NCI-H146 (cell line): ENCODE measurements at regions not wholly inside any gene's neighbourhood (a gene's known extent, or its start where the extent isn't known, plus 50 kb on each side); places are given as distances from the start of the nearest gene placed in this dataset.

ENCODE experiments used
- DNase-seq: peaks from one replicate; lab custom pipeline; 2025; lab: John Stamatoyannopoulos, UW

- DNase-seq: no peak
Measured at GRCh38 chr19:13606156-13606555, 99.9 kb upstream of the CACNA1A start.

GRCh38 chr19:13604902-13605586, 98.8 kb upstream of the CACNA1A start:
- no peak for DNase-seq

GRCh38 chr19:13600802-13601201, 94.5 kb upstream of the CACNA1A start:
- no peak for DNase-seq

- no peak for DNase-seq
Measured at GRCh38 chr19:13600091-13600490, 93.8 kb upstream of the CACNA1A start.

- DNase-seq: no peak
Measured at GRCh38 chr19:13599681-13600080, 93.4 kb upstream of the CACNA1A start.

GRCh38 chr19:13598098-13598497, 91.8 kb upstream of the CACNA1A start:
- no peak for DNase-seq

- peak; percentile 83 for DNase-seq
Measured at GRCh38 chr19:13597640-13598039, 91.4 kb upstream of the CACNA1A start.

GRCh38 chr19:13588957-13589833, 82.9 kb upstream of the CACNA1A start:
- DNase-seq: peak; percentile 29

- DNase-seq: no peak
Measured at GRCh38 chr19:13585512-13585911, 79.2 kb upstream of the CACNA1A start.

- no peak for DNase-seq
Measured at GRCh38 chr19:13583753-13584152, 77.5 kb upstream of the CACNA1A start.

GRCh38 chr19:13583114-13583513, 76.8 kb upstream of the CACNA1A start:
- DNase-seq: no peak

- DNase-seq: no peak
Measured at GRCh38 chr19:13581576-13581975, 75.3 kb upstream of the CACNA1A start.

GRCh38 chr19:13579388-13580060, 73.2 kb upstream of the CACNA1A start:
- no peak for DNase-seq

GRCh38 chr19:13576726-13577125, 70.4 kb upstream of the CACNA1A start:
- DNase-seq: no peak

GRCh38 chr19:13574933-13575332, 68.7 kb upstream of the CACNA1A start:
- DNase-seq: no peak

GRCh38 chr19:13573056-13573667, 66.9 kb upstream of the CACNA1A start:
- DNase-seq: no peak

- DNase-seq: no peak
Measured at GRCh38 chr19:13561461-13561860, 55.2 kb upstream of the CACNA1A start.

- DNase-seq: no peak
Measured at GRCh38 chr19:13557756-13558398, 51.6 kb upstream of the CACNA1A start.

GRCh38 chr19:13556552-13556951, 50.3 kb upstream of the CACNA1A start:
- no peak for DNase-seq
